PC-9 (cell line): ENCODE measurements at regions not wholly inside any gene's neighbourhood (a gene's known extent, or its start where the extent isn't known, plus 50 kb on each side); places are given as distances from the start of the nearest gene placed in this dataset.

ENCODE experiments used
- CTCF ChIP-seq: fragments of 200-600 bp; sonication (generic); conservative IDR thresholded peaks from 2 replicates; pipeline ENCODE4 v1.6.1; 2017; ENCODE audit warnings: mixed run types, antibody characterized with exemption, mild to moderate bottlenecking, moderate library complexity
- EZH2 ChIP-seq: fragments of 200-600 bp; sonication (generic); IDR thresholded peaks from 2 replicates; pipeline ENCODE4 v1.8.0; 2017; ENCODE audit warnings: antibody characterized with exemption, low read depth

GRCh38 chr5:166758151-166758550 lies 1533.3 kb upstream of the WWC1 start:
- TF ChIP-seq CTCF (no peak), EZH2 (no peak)
